NCI-H446 (cell line): ENCODE measurements at regions not wholly inside any gene's neighbourhood (a gene's known extent, or its start where the extent isn't known, plus 50 kb on each side); places are given as distances from the start of the nearest gene placed in this dataset.
"Not testable (repeated sequence)": the region's sequence is repeated elsewhere in the genome, so short reads cannot be mapped to it uniquely, and the experiment has no call there.

ENCODE experiments used
- DNase-seq, 2 experiments: peaks; one replicate each; lab custom pipeline; 2025; lab: John Stamatoyannopoulos, UW

- no peak for DNase-seq
Observed at GRCh38 chr14:56996721-56997399, 186.6 kb upstream of the OTX2 start.

GRCh38 chr14:56995010-56995409, 184.7 kb upstream of the OTX2 start:
- no peak for DNase-seq

GRCh38 chr14:56992332-56992820, 182.1 kb upstream of the OTX2 start:
- DNase-seq = no peak

GRCh38 chr14:56990991-56991627, 180.8 kb upstream of the OTX2 start:
- not testable (repeated sequence) for DNase-seq

- DNase-seq = no peak
Observed at GRCh38 chr14:56989359-56989758, 179.1 kb upstream of the OTX2 start.

- no peak for DNase-seq
Observed at GRCh38 chr14:56979936-56980335, 169.7 kb upstream of the OTX2 start.

GRCh38 chr14:56976211-56976610, 165.9 kb upstream of the OTX2 start:
- no peak for DNase-seq

- no peak for DNase-seq
Observed at GRCh38 chr14:56975521-56975920, 165.2 kb upstream of the OTX2 start.

- DNase-seq = no peak
Observed at GRCh38 chr14:56972948-56973347, 162.7 kb upstream of the OTX2 start.

GRCh38 chr14:56964895-56965294, 154.6 kb upstream of the OTX2 start:
- DNase-seq = no peak

- DNase-seq = no peak
Observed at GRCh38 chr14:56963381-56963780, 153.1 kb upstream of the OTX2 start.

GRCh38 chr14:56962444-56963080, 152.3 kb upstream of the OTX2 start:
- no peak for DNase-seq

GRCh38 chr14:56959869-56960268, 149.6 kb upstream of the OTX2 start:
- DNase-seq = no peak

GRCh38 chr14:56959121-56959520, 148.8 kb upstream of the OTX2 start:
- DNase-seq = no peak

GRCh38 chr14:56956182-56956581, 145.9 kb upstream of the OTX2 start:
- DNase-seq = no peak

- no peak for DNase-seq
Observed at GRCh38 chr14:56955745-56956144, 145.5 kb upstream of the OTX2 start.

- no peak for DNase-seq
Observed at GRCh38 chr14:56953884-56954283, 143.6 kb upstream of the OTX2 start.

- no peak for DNase-seq
Observed at GRCh38 chr14:56952766-56953473, 142.6 kb upstream of the OTX2 start.

- no peak for DNase-seq
Observed at GRCh38 chr14:56949828-56950227, 139.5 kb upstream of the OTX2 start.

- no peak for DNase-seq
Observed at GRCh38 chr14:56945291-56945690, 135.0 kb upstream of the OTX2 start.

- DNase-seq = no peak
Observed at GRCh38 chr14:56944397-56944796, 134.1 kb upstream of the OTX2 start.

GRCh38 chr14:56933446-56933845, 123.2 kb upstream of the OTX2 start:
- no peak for DNase-seq
